ENCODE measurements at regions not wholly inside any gene's neighbourhood (a gene's known extent, or its start where the extent isn't known, plus 50 kb on each side); places are given as distances from the start of the nearest gene placed in this dataset.

GRCh38 chr9:80635065-80635464 is 1054.3 kb downstream of the TLE1 start:
- DNase-seq (ENCODE audit: low spot score), result no peak

GRCh38 chr9:80632041-80632440 is 1057.3 kb downstream of the TLE1 start:
- DNase-seq (ENCODE audit: low spot score), result no peak

GRCh38 chr9:80622508-80622907 is 1050.7 kb downstream of the TLE4 start:
- no peak for DNase-seq (ENCODE audit: low spot score)

GRCh38 chr9:80619356-80619755 is 1047.6 kb downstream of the TLE4 start:
- no peak for DNase-seq (ENCODE audit: low spot score)

GRCh38 chr9:80615964-80616363 is 1044.2 kb downstream of the TLE4 start:
- no peak for DNase-seq (ENCODE audit: low spot score)

GRCh38 chr9:80605793-80606192 is 1034.0 kb downstream of the TLE4 start:
- DNase-seq (ENCODE audit: low spot score), result no peak

GRCh38 chr9:80605129-80605528 is 1033.4 kb downstream of the TLE4 start:
- peak; percentile 64 for DNase-seq (ENCODE audit: low spot score)

GRCh38 chr9:80602291-80602690 is 1030.5 kb downstream of the TLE4 start:
- peak; percentile 49 for DNase-seq (ENCODE audit: low spot score)

- DNase-seq (ENCODE audit: low spot score), result no peak
Observed at GRCh38 chr9:80596579-80596978, 1024.8 kb downstream of the TLE4 start.

- DNase-seq (ENCODE audit: low spot score), result no peak
Observed at GRCh38 chr9:80595192-80595591, 1023.4 kb downstream of the TLE4 start.

- no peak for DNase-seq (ENCODE audit: low spot score)
Observed at GRCh38 chr9:80592413-80592812, 1020.6 kb downstream of the TLE4 start.

- DNase-seq (ENCODE audit: low spot score), result no peak
Observed at GRCh38 chr9:80586786-80587330, 1015.1 kb downstream of the TLE4 start.

- no peak for DNase-seq (ENCODE audit: low spot score)
Observed at GRCh38 chr9:80571953-80572352, 1000.2 kb downstream of the TLE4 start.

- no peak for DNase-seq (ENCODE audit: low spot score)
Observed at GRCh38 chr9:80569236-80569635, 997.5 kb downstream of the TLE4 start.

GRCh38 chr9:80561526-80561925 is 989.8 kb downstream of the TLE4 start:
- DNase-seq (ENCODE audit: low spot score), result no peak

- DNase-seq (ENCODE audit: low spot score), result no peak
Observed at GRCh38 chr9:80560976-80561375, 989.2 kb downstream of the TLE4 start.

GRCh38 chr9:80557256-80557655 is 985.5 kb downstream of the TLE4 start:
- DNase-seq (ENCODE audit: low spot score), result no peak

- no peak for DNase-seq (ENCODE audit: low spot score)
Observed at GRCh38 chr9:80556631-80557030, 984.9 kb downstream of the TLE4 start.

- no peak for DNase-seq (ENCODE audit: low spot score)
Observed at GRCh38 chr9:80555782-80556325, 984.1 kb downstream of the TLE4 start.

- no peak for DNase-seq (ENCODE audit: low spot score)
Observed at GRCh38 chr9:80554856-80555255, 983.1 kb downstream of the TLE4 start.

- DNase-seq (ENCODE audit: low spot score), result no peak
Observed at GRCh38 chr9:80554301-80554700, 982.5 kb downstream of the TLE4 start.

- no peak for DNase-seq (ENCODE audit: low spot score)
Observed at GRCh38 chr9:80552931-80553330, 981.2 kb downstream of the TLE4 start.

- DNase-seq (ENCODE audit: low spot score), result no peak
Observed at GRCh38 chr9:80550181-80550580, 978.4 kb downstream of the TLE4 start.

GRCh38 chr9:80547613-80548012 is 975.8 kb downstream of the TLE4 start:
- DNase-seq (ENCODE audit: low spot score), result no peak

Data from cerebellar cortex (tissue), 1 donor.